GM19438 (cell line): ENCODE measurements at regions not wholly inside any gene's neighbourhood (a gene's known extent, or its start where the extent isn't known, plus 50 kb on each side); places are given as distances from the start of the nearest gene placed in this dataset.
"Not testable (repeated sequence)": the region's sequence is repeated elsewhere in the genome, so short reads cannot be mapped to it uniquely, and the experiment has no call there.

Experiments used
- ATAC-seq: cut with Tn5 transposase; IDR thresholded peaks from one replicate; pipeline ENCODE4 v1.9.1; 2021; ENCODE audit warnings: low read depth; ENCODE audit not compliant: unreplicated experiment

DNA sequence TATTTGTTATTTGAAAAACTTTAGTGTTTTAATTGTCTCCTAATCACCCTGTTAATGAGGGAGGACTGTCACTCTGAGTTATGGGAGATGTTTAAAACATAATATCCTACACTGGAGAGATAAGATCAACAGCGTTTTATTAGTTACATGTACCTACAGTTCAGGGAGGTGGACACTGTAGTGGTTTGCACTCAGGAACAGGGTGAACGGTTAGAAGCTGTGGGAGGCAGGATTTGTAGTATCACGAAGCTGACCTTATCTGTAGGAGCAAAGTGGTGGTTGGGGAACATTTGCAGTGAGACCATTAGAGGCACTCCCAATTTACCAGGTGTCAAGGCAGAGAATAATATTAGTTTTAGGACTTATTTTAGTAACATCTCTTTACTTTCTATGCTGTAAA, 193.3 kb upstream of the KCND2 start:
- no peak for ATAC-seq

DNA sequence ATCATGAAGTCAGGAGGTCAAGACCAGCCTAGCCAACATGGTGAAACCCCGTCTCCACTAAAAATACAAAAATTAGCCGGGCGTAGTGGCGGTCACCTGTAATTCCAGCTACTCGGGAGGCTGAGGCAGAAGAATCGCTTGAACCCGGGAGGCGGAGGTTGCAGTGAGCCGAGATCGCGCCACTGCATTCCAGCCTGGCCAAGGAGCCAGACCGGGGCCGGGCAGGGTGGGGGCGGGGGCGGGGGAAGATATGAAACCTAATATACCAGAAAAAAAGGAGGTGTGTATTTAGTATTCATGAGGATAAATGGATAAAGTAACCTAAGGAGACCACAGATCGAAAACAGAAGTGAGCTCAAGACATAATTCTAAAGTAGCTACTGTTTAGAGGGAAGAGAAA, 186.5 kb upstream of the KCND2 start:
- ATAC-seq: not testable (repeated sequence)

GRCh38 chr7:120089968-120090367, 183.0 kb upstream of the KCND2 start:
- no peak for ATAC-seq

DNA sequence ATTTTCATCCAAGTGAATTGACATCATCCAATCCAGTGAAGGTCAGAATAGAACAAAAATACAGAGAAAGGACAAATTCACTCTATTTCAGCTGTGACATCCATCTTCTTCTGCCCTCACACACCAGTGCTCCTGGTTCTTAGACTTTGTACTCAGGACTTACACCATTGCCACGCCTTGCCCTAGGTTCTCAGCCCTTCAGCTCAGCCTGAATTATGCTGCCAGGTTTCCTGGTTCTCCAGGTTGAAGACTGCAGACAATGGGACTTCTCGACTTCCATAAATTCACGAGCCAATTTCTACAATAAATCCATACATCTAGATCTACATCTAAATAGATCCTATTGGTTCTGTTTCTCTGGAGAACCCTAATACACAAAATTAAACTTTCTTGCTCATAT, 181.2 kb upstream of the KCND2 start:
- ATAC-seq: no peak

GRCh38 chr7:120097020-120097419, 176.0 kb upstream of the KCND2 start:
- no peak for ATAC-seq

- no peak for ATAC-seq
These were observed 175.2 kb upstream of the KCND2 start for GRCh38 chr7:120097774-120098173.

GRCh38 chr7:120108376-120108775, 164.6 kb upstream of the KCND2 start:
- no peak for ATAC-seq

GRCh38 chr7:120110169-120110568, 162.8 kb upstream of the KCND2 start:
- no peak for ATAC-seq

DNA sequence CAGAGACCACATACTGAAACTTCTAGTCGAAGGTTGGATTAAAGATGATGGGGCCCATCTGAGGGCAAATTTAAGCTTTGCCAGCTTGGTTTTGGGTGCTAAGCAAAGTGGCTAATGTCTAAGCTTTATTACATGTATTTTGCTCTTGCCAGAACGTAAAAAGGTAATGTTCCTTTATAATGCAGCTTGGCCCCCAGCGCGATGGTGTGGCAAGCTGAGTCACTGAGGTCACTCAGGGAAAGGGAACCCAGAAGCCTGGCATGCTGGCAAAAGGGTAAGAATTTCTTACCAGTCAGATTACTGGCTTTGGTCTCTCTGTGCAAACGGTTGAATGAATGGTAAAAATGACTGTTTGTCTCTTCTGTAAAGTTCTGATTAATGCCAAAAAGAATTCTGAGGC, 158.3 kb upstream of the KCND2 start:
- no peak for ATAC-seq

- ATAC-seq: no peak
These were observed 149.4 kb upstream of the KCND2 start for GRCh38 chr7:120123528-120123927.

DNA sequence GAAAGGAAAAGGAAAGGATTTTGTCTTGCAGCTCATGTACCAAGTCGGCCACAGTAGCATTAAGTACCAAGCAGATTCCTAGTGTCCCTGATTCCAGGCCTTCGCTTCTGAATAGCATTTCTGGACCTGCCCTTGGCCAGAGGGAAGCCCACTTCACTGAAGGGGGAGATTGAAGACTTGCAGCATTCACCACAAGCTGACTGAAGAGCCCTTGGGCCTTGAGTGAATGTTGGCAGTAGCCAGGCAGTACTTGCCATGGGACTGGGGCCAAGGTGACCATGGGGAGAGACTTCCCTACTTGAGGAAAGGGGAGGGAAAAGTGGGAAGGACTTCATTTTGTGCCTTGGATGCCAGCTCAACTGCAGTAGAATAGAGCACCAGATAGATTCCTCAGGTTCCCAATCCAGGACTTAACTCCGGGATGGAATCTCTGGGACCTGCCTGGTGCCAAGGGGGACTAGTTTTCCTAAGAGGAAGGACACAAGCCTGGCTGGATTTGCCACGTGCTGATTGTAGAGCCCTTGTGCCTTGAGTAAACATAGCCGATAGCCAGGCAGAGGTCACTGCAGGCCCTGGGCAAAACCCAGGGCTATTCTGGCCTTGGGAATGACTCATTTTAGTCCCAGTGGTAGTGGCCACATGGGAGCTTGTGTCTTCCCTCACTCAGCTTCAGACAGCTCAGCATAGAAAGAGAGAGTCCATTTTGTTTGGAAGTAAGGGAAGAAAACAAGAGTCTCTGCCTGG, 141.7 kb upstream of the KCND2 start:
- ATAC-seq: no peak

DNA sequence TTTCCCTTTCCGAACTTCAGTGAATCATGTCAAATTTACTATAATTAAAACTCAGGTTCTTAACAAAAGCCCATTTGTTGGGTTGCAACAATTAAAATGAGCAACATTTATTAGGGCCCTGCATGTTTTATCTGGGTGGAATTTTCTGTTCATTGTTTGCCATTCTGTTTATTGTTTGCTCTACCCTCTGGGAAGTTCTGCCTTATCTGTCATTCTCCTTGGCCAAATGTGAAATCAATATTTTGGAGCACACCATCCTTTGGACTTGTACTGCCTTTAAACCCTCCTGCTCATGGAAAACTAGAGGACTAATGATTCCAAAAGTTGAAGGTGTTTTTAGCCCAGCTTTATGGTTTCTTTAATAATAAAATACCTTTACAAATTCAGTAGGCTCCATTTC, 134.5 kb upstream of the KCND2 start:
- no peak for ATAC-seq

- no peak for ATAC-seq
These were observed 116.5 kb upstream of the KCND2 start for GRCh38 chr7:120156476-120156875.

- no peak for ATAC-seq
These were observed 112.8 kb upstream of the KCND2 start for GRCh38 chr7:120160166-120160565.

GRCh38 chr7:120163449-120163848, 109.5 kb upstream of the KCND2 start:
- no peak for ATAC-seq

- no peak for ATAC-seq
These were observed 107.7 kb upstream of the KCND2 start for GRCh38 chr7:120165227-120165626.

- ATAC-seq: no peak
These were observed 104.9 kb upstream of the KCND2 start for GRCh38 chr7:120168066-120168465.

- no peak for ATAC-seq
These were observed 102.8 kb upstream of the KCND2 start for GRCh38 chr7:120169996-120170783.

DNA sequence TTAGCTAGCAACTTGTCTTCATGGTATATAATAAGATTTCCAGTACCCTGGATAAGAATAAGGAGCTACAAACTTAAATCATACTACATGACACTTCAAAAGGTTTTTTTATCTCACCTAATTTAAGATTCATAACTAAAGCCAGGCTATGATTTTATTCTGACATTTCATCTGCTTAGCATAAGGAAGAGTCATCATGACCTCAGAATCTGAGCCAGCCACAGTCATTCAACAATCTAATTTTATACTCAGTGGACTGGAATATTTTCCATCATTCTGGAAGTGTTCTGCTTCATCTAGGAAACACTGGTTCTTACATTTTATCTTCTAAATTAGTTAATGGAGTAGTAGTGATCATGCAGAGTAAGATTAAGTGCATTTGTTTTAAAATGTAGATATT, 102.1 kb upstream of the KCND2 start:
- ATAC-seq: no peak

DNA sequence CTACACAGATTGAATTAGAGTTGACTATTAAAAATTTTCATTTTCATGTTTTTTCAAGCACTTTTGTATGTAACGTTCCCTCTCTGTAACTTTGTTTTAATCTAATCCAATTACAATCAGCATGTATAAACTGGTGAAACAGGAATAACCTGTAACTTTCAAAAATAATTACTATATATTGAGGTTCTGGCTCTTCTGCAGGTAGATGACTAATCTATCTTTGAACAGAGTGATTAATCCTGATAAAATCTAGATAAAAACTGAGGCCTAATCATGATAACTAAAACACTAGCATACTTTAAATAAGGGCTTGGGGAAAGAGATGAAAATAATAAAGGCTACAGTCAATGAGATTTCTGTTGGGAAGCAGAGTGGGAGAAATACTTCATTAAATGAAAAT, 101.6 kb upstream of the KCND2 start:
- ATAC-seq: no peak

DNA sequence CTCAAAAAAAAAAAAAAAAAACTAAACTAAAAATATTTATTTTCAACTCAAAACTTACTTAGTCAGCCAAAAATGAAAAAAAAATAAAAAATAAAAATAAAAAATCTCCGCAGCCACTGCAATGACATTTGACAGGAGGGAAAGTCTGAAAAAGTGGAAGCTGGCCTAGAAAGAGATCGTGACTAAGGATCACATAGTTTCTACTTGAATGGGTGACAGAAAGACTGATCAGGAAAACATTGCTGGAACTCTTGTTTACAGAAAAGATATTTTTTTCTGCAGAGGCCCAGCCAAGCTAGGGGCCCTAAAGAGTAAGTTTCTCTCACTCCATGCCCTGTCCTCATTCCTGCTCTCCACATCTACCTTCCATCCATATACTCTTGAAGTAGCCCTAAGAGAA, 92.8 kb upstream of the KCND2 start:
- no peak for ATAC-seq

DNA sequence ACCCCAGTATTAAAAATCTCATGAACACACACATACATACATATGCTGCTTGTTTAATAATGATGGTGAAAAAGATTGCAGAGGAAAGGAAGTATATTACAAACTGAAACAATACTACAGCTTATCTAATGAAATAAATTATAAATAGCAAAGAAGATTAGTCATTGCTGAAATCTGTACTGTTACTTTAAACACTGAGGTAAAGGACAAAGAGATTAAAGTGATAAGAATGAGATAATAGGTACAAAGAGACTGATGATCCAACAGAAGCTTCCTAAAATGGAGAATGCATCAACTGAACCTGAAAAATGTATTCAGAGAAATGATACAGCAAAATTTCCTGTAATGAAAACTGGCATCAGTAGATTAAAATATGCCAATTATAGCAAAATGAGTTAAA, 91.5 kb upstream of the KCND2 start:
- ATAC-seq: no peak
